ENCODE measurements at regions not wholly inside any gene's neighbourhood (a gene's known extent, or its start where the extent isn't known, plus 50 kb on each side); places are given as distances from the start of the nearest gene placed in this dataset.

DNA sequence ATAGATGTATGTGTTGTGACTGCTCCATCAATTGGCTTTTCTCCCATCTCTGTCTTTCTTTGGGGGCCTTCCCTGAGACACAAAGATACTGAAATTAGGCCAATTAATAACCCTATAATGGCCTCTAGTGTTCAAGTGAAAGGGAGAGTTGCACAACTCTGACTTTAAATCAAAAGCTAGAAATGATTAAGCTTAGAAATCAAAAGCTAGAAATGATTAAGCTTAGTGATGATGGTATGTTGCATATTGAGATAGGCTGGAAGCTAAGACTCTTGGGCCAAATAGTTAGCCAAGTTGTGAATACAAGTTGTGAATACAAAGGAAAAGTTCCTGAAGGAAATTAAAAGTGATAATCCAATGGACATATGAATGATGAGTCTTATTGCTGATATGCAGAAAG, 452.9 kb upstream of the AGA start:
- H3K27ac ChIP-seq, result no peak overlapping the region
- H3K36me3 ChIP-seq, result no peaks in the 10 kb centered on the region
- no peak for TF ChIP-seq POLR2A (IDR thresholded peaks at IDR 0.05)
- TF ChIP-seq POLR2AphosphoS5 (IDR thresholded peaks at IDR 0.05; ENCODE audit: insufficient read depth in 1 of 2, low read depth in 1 of 2), result no peak
- no peaks in the 10 kb centered on the region for H3K27me3 ChIP-seq
- intact Hi-C loops (cut with DNase I), result no loop called here
- H3K4me1 ChIP-seq, result no peaks in the 10 kb centered on the region
- no peak for DNase-seq (ENCODE audit: extremely low spot score in 2 of 2)
- H3K4me3 ChIP-seq, result no peak overlapping the region
- H3K9me3 ChIP-seq, result no peaks in the 10 kb centered on the region

DNA sequence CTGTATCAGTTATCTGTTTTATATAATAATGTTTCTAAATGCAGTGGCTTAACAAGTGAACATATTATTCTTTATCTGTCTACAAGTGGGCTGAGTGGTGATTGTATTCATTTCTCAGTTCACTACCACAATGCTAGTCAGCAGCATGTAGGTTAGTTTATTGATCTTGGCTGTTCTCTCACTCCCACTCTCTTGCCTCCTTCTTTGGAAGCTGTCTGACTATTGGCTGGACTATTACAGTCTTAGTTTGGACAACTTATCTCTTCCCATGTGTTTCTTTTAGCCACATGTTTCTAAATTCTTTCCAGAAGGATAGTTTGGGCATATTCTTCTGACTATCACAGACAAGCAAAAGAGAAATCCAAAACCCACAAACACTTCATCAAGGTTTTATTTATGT, 459.5 kb upstream of the AGA start:
- Histone ChIP-seq H3K4me1 (no peaks in the 10 kb centered on the region), H3K4me3 (no peak overlapping the region)
- intact Hi-C loops (cut with DNase I), result no loop called here

DNA sequence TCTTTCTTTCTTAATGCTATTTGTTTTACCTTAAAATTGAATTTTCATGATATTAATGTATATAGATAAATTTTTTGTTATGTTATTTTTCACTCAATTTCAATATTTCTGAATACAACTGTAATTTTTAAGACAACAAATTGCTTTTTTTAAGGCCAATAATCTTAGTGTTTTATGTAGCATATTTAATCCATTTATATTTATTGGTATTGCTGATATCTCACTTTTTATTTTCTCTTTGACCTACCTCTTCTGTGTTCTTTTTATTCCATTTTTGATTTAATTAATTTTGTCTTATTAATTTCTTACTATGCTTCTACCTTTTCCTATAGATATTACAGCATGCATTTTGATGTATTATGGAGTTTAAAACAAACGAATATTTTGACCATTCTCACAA, 460.1 kb upstream of the AGA start:
- Histone ChIP-seq H3K36me3 (no peaks in the 10 kb centered on the region), H3K9me3 (no peaks in the 10 kb centered on the region), H3K4me3 (no peak overlapping the region), H3K27ac (no peak overlapping the region), H3K4me1 (no peaks in the 10 kb centered on the region), H3K27me3 (no peaks in the 10 kb centered on the region)
- TF ChIP-seq POLR2AphosphoS5 (IDR thresholded peaks at IDR 0.05; ENCODE audit: insufficient read depth in 1 of 2, low read depth in 1 of 2), result no peak
- TF ChIP-seq, protein P1, sequence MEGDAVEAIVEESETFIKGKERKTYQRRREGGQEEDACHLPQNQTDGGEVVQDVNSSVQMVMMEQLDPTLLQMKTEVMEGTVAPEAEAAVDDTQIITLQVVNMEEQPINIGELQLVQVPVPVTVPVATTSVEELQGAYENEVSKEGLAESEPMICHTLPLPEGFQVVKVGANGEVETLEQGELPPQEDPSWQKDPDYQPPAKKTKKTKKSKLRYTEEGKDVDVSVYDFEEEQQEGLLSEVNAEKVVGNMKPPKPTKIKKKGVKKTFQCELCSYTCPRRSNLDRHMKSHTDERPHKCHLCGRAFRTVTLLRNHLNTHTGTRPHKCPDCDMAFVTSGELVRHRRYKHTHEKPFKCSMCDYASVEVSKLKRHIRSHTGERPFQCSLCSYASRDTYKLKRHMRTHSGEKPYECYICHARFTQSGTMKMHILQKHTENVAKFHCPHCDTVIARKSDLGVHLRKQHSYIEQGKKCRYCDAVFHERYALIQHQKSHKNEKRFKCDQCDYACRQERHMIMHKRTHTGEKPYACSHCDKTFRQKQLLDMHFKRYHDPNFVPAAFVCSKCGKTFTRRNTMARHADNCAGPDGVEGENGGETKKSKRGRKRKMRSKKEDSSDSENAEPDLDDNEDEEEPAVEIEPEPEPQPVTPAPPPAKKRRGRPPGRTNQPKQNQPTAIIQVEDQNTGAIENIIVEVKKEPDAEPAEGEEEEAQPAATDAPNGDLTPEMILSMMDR (IDR thresholded peaks at IDR 0.05), result no peak
- TF ChIP-seq POLR2A (IDR thresholded peaks at IDR 0.05), result no peak
- DNase-seq (ENCODE audit: extremely low spot score in 2 of 2), result no peak
- intact Hi-C loops (cut with DNase I), result no loop called here

More for the DNA sequence above, 459.5 kb upstream of the AGA start:
- Histone ChIP-seq H3K36me3 (no peaks in the 10 kb centered on the region), H3K27me3 (no peaks in the 10 kb centered on the region), H3K9me3 (no peaks in the 10 kb centered on the region), H3K27ac (no peak overlapping the region)
- TF ChIP-seq POLR2A (IDR thresholded peaks at IDR 0.05) (no peak), POLR2AphosphoS5 (IDR thresholded peaks at IDR 0.05; ENCODE audit: insufficient read depth in 1 of 2, low read depth in 1 of 2) (no peak)
- TF ChIP-seq, protein P1 (IDR thresholded peaks at IDR 0.05), result no peak
- DNase-seq (ENCODE audit: extremely low spot score in 2 of 2), result no peak

DNA sequence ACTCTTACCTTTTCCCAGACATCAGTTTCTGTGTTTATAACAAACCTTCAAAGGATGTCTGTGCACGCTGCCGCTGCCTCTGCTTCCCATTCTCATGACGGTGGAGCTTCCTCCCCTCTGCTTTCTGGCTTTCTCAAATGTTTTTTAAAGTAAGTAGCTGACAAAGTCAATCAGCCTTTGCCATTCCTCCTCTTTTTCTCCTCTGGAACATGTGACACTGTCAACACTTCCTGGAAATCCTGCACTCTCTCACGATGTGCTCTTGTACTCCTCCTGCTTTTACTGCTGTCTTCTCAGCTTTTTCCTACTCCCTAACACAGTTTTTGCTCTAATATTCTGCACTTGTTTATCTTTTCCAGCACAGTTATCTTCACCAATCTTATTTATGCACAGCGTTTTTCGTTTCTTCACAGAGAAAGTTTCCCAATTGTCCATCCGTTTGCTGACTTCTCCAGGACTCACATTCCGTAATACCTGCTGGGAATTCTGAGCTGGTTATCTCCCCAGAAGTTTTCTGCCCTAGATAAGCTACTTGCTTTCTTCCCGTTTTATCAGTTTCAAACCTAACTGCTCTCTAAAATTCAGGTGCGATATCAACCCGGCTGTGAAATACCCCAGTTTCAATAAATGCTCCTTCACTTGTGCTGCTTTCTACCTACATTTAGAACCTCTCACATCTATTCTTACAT, 465.6 kb upstream of the AGA start:
- no peaks in the 10 kb centered on the region for H3K9me3 ChIP-seq
- intact Hi-C loops (cut with DNase I), result no loop called here
- H3K36me3 ChIP-seq, result no peaks in the 10 kb centered on the region
- no peak overlapping the region for H3K27ac ChIP-seq
- H3K27me3 ChIP-seq, result no peaks in the 10 kb centered on the region
- no peak for DNase-seq (ENCODE audit: extremely low spot score in 2 of 2)
- TF ChIP-seq POLR2AphosphoS5 (IDR thresholded peaks at IDR 0.05; ENCODE audit: insufficient read depth in 1 of 2, low read depth in 1 of 2) (no peak), POLR2A (IDR thresholded peaks at IDR 0.05) (no peak)
- TF ChIP-seq, protein P1 (IDR thresholded peaks at IDR 0.05), result no peak
- no peak overlapping the region for H3K4me3 ChIP-seq
- H3K4me1 ChIP-seq, result no peaks in the 10 kb centered on the region

- Histone ChIP-seq H3K27me3 (no peaks in the 10 kb centered on the region), H3K9me3 (no peaks in the 10 kb centered on the region), H3K4me1 (no peaks in the 10 kb centered on the region), H3K4me3 (no peak overlapping the region), H3K27ac (no peak overlapping the region), H3K36me3 (no peaks in the 10 kb centered on the region)
- no peak for DNase-seq (ENCODE audit: extremely low spot score in 2 of 2)
- intact Hi-C loops (cut with DNase I), result no loop called here
- no peak for TF ChIP-seq POLR2A (IDR thresholded peaks at IDR 0.05)
- TF ChIP-seq, protein P1 (IDR thresholded peaks at IDR 0.05), result no peak
- no peak for TF ChIP-seq POLR2AphosphoS5 (IDR thresholded peaks at IDR 0.05; ENCODE audit: insufficient read depth in 1 of 2, low read depth in 1 of 2)
Observed at GRCh38 chr4:177921715-177922114, 479.5 kb upstream of the AGA start.

Data from vagina (tissue), 2 donors.